Trophoblast cell (in vitro differentiated cells and primary cell): ENCODE measurements at regions not wholly inside any gene's neighbourhood (a gene's known extent, or its start where the extent isn't known, plus 50 kb on each side); places are given as distances from the start of the nearest gene placed in this dataset.

Experiments
- DNase-seq, 2 donors: peaks; one replicate each; pipeline ENCODE4 v3.0.0-alpha.2; 2016
- H2AFZ ChIP-seq: 2 replicates; pipeline ENCODE4 v1.6.1; 2013; ENCODE audit warnings: low read length, moderate library complexity, mild to moderate bottlenecking; ENCODE audit not compliant: insufficient read depth, poor library complexity
- H2AK5ac ChIP-seq: 2 replicates; pipeline ENCODE4 v1.6.1; 2013; ENCODE audit warnings: mild to moderate bottlenecking, low read length
- H2BK120ac ChIP-seq: 2 replicates; pipeline ENCODE4 v1.6.1; 2013; ENCODE audit warnings: low read length, mild to moderate bottlenecking, moderate library complexity; ENCODE audit not compliant: insufficient read depth, poor library complexity
- H2BK12ac ChIP-seq: 2 replicates; pipeline ENCODE4 v1.6.1; 2013; ENCODE audit warnings: mild to moderate bottlenecking, low read length, moderate library complexity
- H2BK5ac ChIP-seq: 2 replicates; pipeline ENCODE4 v1.6.1; 2013; ENCODE audit warnings: low read length, low read depth, moderate library complexity, mild to moderate bottlenecking; ENCODE audit not compliant: poor library complexity
- H3K14ac ChIP-seq: 2 replicates; pipeline ENCODE4 v1.6.1; 2013; ENCODE audit warnings: mild to moderate bottlenecking, low read length
- H3K18ac ChIP-seq: 2 replicates; pipeline ENCODE4 v1.6.1; 2013; ENCODE audit warnings: mild to moderate bottlenecking, low read length
- H3K23ac ChIP-seq: 2 replicates; pipeline ENCODE4 v1.6.1; 2013; ENCODE audit warnings: low read length
- H3K27ac ChIP-seq: 2 replicates; pipeline ENCODE4 v1.5.1; 2013; ENCODE audit warnings: low read depth, mild to moderate bottlenecking, inconsistent platforms, low read length, moderate library complexity
- H3K27me3 ChIP-seq: 2 replicates; pipeline ENCODE4 v1.6.1; 2013; ENCODE audit warnings: inconsistent platforms, mild to moderate bottlenecking, low read length, moderate library complexity; ENCODE audit not compliant: insufficient read depth
- H3K36me3 ChIP-seq, 2 experiments: 1 replicate in 1 of 2; 2 replicates in 1 of 2; pipeline ENCODE4 v1.6.1; 2013; ENCODE audit warnings: low read length in 2 of 2, mild to moderate bottlenecking in 2 of 2, moderate library complexity in 1 of 2; ENCODE audit not compliant: insufficient read depth in 2 of 2, control insufficient read depth in 1 of 2
- H3K4ac ChIP-seq: 2 replicates; pipeline ENCODE4 v1.6.1; 2013; ENCODE audit warnings: low read depth, mild to moderate bottlenecking, low read length, moderate library complexity
- H3K4me1 ChIP-seq, 2 experiments: 1 replicate in 1 of 2; 2 replicates in 1 of 2; pipeline ENCODE4 v1.6.1; 2013; ENCODE audit warnings: low read length in 2 of 2, mild to moderate bottlenecking in 2 of 2, moderate library complexity in 1 of 2; ENCODE audit not compliant: insufficient read depth in 2 of 2, control insufficient read depth in 1 of 2
- H3K4me2 ChIP-seq: 2 replicates; pipeline ENCODE4 v1.6.1; 2013; ENCODE audit warnings: inconsistent platforms, mild to moderate bottlenecking, low read length, moderate library complexity
- H3K4me3 ChIP-seq: 2 replicates; pipeline ENCODE4 v1.5.1; 2013; ENCODE audit warnings: mild to moderate bottlenecking, low read depth, low read length, inconsistent platforms
- H3K79me1 ChIP-seq: one replicate; pipeline ENCODE4 v1.6.1; 2013; ENCODE audit warnings: low read length
- H3K79me2 ChIP-seq: 2 replicates; pipeline ENCODE4 v1.6.1; 2013; ENCODE audit warnings: low read length, mild to moderate bottlenecking; ENCODE audit not compliant: control insufficient read depth, insufficient read depth, poor library complexity
- H3K9ac ChIP-seq: 2 replicates; pipeline ENCODE4 v1.6.1; 2013; ENCODE audit warnings: mild to moderate bottlenecking, low read length
- H3K9me3 ChIP-seq: 2 replicates; pipeline ENCODE4 v1.6.1; 2013; ENCODE audit warnings: low read depth, mild to moderate bottlenecking, control low read depth, inconsistent platforms, low read length; ENCODE audit not compliant: insufficient read depth
- H4K12ac ChIP-seq: 2 replicates; pipeline ENCODE4 v1.6.1; 2013; ENCODE audit warnings: low read depth, mild to moderate bottlenecking, low read length, moderate library complexity
- H4K8ac ChIP-seq: 2 replicates; pipeline ENCODE4 v1.6.1; 2013; ENCODE audit warnings: low read depth, mild to moderate bottlenecking, low read length, moderate library complexity
- H4K91ac ChIP-seq: one replicate; pipeline ENCODE4 v1.6.1; 2013; ENCODE audit warnings: low read depth, mild to moderate bottlenecking, low read length, moderate library complexity
- WGBS: extraction: QIAGEN DNeasy Blood & Tissue Kit; methylation state at CpG from one replicate; pipeline ENCODE4 v1.1.7; 2013; ENCODE audit warnings: missing lambda C conversion rate; ENCODE audit not compliant: insufficient read length, insufficient coverage; ENCODE audit errors: extremely low coverage; 5-methylcytosine and 5-hydroxymethylcytosine counted together

- Histone ChIP-seq H3K79me2 (no peaks in the 10 kb centered on the region), H3K9ac (no peak overlapping the region), H4K91ac (no peak overlapping the region), H4K12ac (no peak overlapping the region), H4K8ac (no peak overlapping the region), H3K18ac (no peak overlapping the region), H2AFZ (no peak overlapping the region), H3K23ac (no peak overlapping the region), H3K9me3 (peaks cover 1% of the 10 kb centered on the region), H3K27ac (no peak overlapping the region), H3K14ac (no peak overlapping the region), H2BK5ac (no peak overlapping the region), H3K36me3 (no peaks in the 10 kb centered on the region), H3K27me3 (no peaks in the 10 kb centered on the region), H2BK120ac (no peak overlapping the region), H3K79me1 (no peaks in the 10 kb centered on the region), H2AK5ac (no peak overlapping the region), H2BK12ac (no peak overlapping the region), H3K4me3 (no peak overlapping the region), H3K4ac (no peak overlapping the region), H3K4me1 (peaks cover 0 to 1% of the 10 kb centered on the region in 2 experiments), H3K4me2 (no peak overlapping the region)
- no peak for DNase-seq
- no CpG with 5 or more reads among the region's 4 CpGs for WGBS
Observed at GRCh38 chr1:81129366-81129765, 671.4 kb upstream of the ADGRL2 start.

GRCh38 chr1:81128079-81128478 is 672.7 kb upstream of the ADGRL2 start:
- Histone ChIP-seq H2BK120ac (no peak overlapping the region), H3K4me2 (no peak overlapping the region), H2BK5ac (no peak overlapping the region), H2BK12ac (no peak overlapping the region), H3K27me3 (no peaks in the 10 kb centered on the region), H3K4me1 (peaks cover 0 to 1% of the 10 kb centered on the region in 2 experiments), H3K9me3 (peaks cover 1% of the 10 kb centered on the region), H3K14ac (no peak overlapping the region), H3K36me3 (no peaks in the 10 kb centered on the region), H3K79me2 (no peaks in the 10 kb centered on the region), H3K4me3 (no peak overlapping the region), H2AFZ (no peak overlapping the region), H4K91ac (no peak overlapping the region), H3K23ac (no peak overlapping the region), H3K27ac (no peak overlapping the region), H3K9ac (no peak overlapping the region), H4K12ac (no peak overlapping the region), H4K8ac (no peak overlapping the region), H3K4ac (no peak overlapping the region), H3K18ac (no peak overlapping the region), H2AK5ac (no peak overlapping the region), H3K79me1 (no peaks in the 10 kb centered on the region)
- WGBS, result no CpG with 5 or more reads among the region's 1 CpG
- no peak for DNase-seq

GRCh38 chr1:81126989-81127581 is 673.6 kb upstream of the ADGRL2 start:
- Histone ChIP-seq H3K4me2 (no peak overlapping the region), H3K4ac (no peak overlapping the region), H4K91ac (no peak overlapping the region)

GRCh38 chr1:81125672-81126071 is 675.1 kb upstream of the ADGRL2 start:
- no peaks in the 10 kb centered on the region for H3K79me1 ChIP-seq
- H3K23ac ChIP-seq, result no peak overlapping the region
- no peak overlapping the region for H3K4me3 ChIP-seq
- no peak overlapping the region for H2AFZ ChIP-seq
- H2BK12ac ChIP-seq, result no peak overlapping the region
- no peaks in the 10 kb centered on the region for H3K36me3 ChIP-seq
- H4K8ac ChIP-seq, result no peak overlapping the region
- H3K9ac ChIP-seq, result no peak overlapping the region
- no peak overlapping the region for H3K4ac ChIP-seq
- H3K27ac ChIP-seq, result no peak overlapping the region
- no peaks in the 10 kb centered on the region for H3K79me2 ChIP-seq
- no peak overlapping the region for H4K12ac ChIP-seq
- no peak overlapping the region for H2BK5ac ChIP-seq
- H3K14ac ChIP-seq, result no peak overlapping the region
- DNase-seq, result no peak
- no peaks in the 10 kb centered on the region for H3K27me3 ChIP-seq
- H2AK5ac ChIP-seq, result no peak overlapping the region
- H2BK120ac ChIP-seq, result no peak overlapping the region
- H4K91ac ChIP-seq, result no peak overlapping the region
- H3K9me3 ChIP-seq, result peaks cover 1% of the 10 kb centered on the region
- H3K18ac ChIP-seq, result no peak overlapping the region
- whole genome bisulfite sequencing, result no CpG with 5 or more reads among the region's 4 CpGs
- H3K4me1 ChIP-seq, result peaks cover 0 to 1% of the 10 kb centered on the region in 2 experiments
- H3K4me2 ChIP-seq, result no peak overlapping the region

More at GRCh38 chr1:81126989-81127581, 673.6 kb upstream of the ADGRL2 start:
- no peak overlapping the region for H2BK120ac ChIP-seq
- H4K8ac ChIP-seq, result no peak overlapping the region
- H4K12ac ChIP-seq, result no peak overlapping the region
- H3K9me3 ChIP-seq, result peaks cover 1% of the 10 kb centered on the region
- no peak overlapping the region for H2BK5ac ChIP-seq
- H2BK12ac ChIP-seq, result no peak overlapping the region
- no peaks in the 10 kb centered on the region for H3K79me1 ChIP-seq
- no CpG with 5 or more reads among the region's 3 CpGs for WGBS
- H3K23ac ChIP-seq, result no peak overlapping the region
- H3K14ac ChIP-seq, result no peak overlapping the region
- DNase-seq, result no peak
- no peak overlapping the region for H3K4me3 ChIP-seq
- H3K4me1 ChIP-seq, result peaks cover 0 to 1% of the 10 kb centered on the region in 2 experiments
- no peak overlapping the region for H2AK5ac ChIP-seq
- H3K36me3 ChIP-seq, result no peaks in the 10 kb centered on the region
- H3K27me3 ChIP-seq, result no peaks in the 10 kb centered on the region
- H3K79me2 ChIP-seq, result no peaks in the 10 kb centered on the region
- H3K27ac ChIP-seq, result no peak overlapping the region
- H2AFZ ChIP-seq, result no peak overlapping the region
- no peak overlapping the region for H3K18ac ChIP-seq
- H3K9ac ChIP-seq, result no peak overlapping the region
